Trophoblast cell (in vitro differentiated cells and primary cell): ENCODE measurements at regions not wholly inside any gene's neighbourhood (a gene's known extent, or its start where the extent isn't known, plus 50 kb on each side); places are given as distances from the start of the nearest gene placed in this dataset.

Experiments used
- DNase-seq, 2 donors: peaks; one replicate each; pipeline ENCODE4 v3.0.0-alpha.2; 2016
- H2AFZ ChIP-seq: 2 replicates; pipeline ENCODE4 v1.6.1; 2013; ENCODE audit warnings: low read length, moderate library complexity, mild to moderate bottlenecking; ENCODE audit not compliant: insufficient read depth, poor library complexity
- H2AK5ac ChIP-seq: 2 replicates; pipeline ENCODE4 v1.6.1; 2013; ENCODE audit warnings: mild to moderate bottlenecking, low read length
- H2BK120ac ChIP-seq: 2 replicates; pipeline ENCODE4 v1.6.1; 2013; ENCODE audit warnings: low read length, mild to moderate bottlenecking, moderate library complexity; ENCODE audit not compliant: insufficient read depth, poor library complexity
- H2BK12ac ChIP-seq: 2 replicates; pipeline ENCODE4 v1.6.1; 2013; ENCODE audit warnings: mild to moderate bottlenecking, low read length, moderate library complexity
- H2BK5ac ChIP-seq: 2 replicates; pipeline ENCODE4 v1.6.1; 2013; ENCODE audit warnings: low read length, low read depth, moderate library complexity, mild to moderate bottlenecking; ENCODE audit not compliant: poor library complexity
- H3K14ac ChIP-seq: 2 replicates; pipeline ENCODE4 v1.6.1; 2013; ENCODE audit warnings: mild to moderate bottlenecking, low read length
- H3K18ac ChIP-seq: 2 replicates; pipeline ENCODE4 v1.6.1; 2013; ENCODE audit warnings: mild to moderate bottlenecking, low read length
- H3K23ac ChIP-seq: 2 replicates; pipeline ENCODE4 v1.6.1; 2013; ENCODE audit warnings: low read length
- H3K27ac ChIP-seq: 2 replicates; pipeline ENCODE4 v1.5.1; 2013; ENCODE audit warnings: low read depth, mild to moderate bottlenecking, inconsistent platforms, low read length, moderate library complexity
- H3K27me3 ChIP-seq: 2 replicates; pipeline ENCODE4 v1.6.1; 2013; ENCODE audit warnings: inconsistent platforms, mild to moderate bottlenecking, low read length, moderate library complexity; ENCODE audit not compliant: insufficient read depth
- H3K36me3 ChIP-seq, 2 experiments: 1 replicate in 1 of 2; 2 replicates in 1 of 2; pipeline ENCODE4 v1.6.1; 2013; ENCODE audit warnings: low read length in 2 of 2, mild to moderate bottlenecking in 2 of 2, moderate library complexity in 1 of 2; ENCODE audit not compliant: insufficient read depth in 2 of 2, control insufficient read depth in 1 of 2
- H3K4ac ChIP-seq: 2 replicates; pipeline ENCODE4 v1.6.1; 2013; ENCODE audit warnings: low read depth, mild to moderate bottlenecking, low read length, moderate library complexity
- H3K4me1 ChIP-seq, 2 experiments: 1 replicate in 1 of 2; 2 replicates in 1 of 2; pipeline ENCODE4 v1.6.1; 2013; ENCODE audit warnings: low read length in 2 of 2, mild to moderate bottlenecking in 2 of 2, moderate library complexity in 1 of 2; ENCODE audit not compliant: insufficient read depth in 2 of 2, control insufficient read depth in 1 of 2
- H3K4me2 ChIP-seq: 2 replicates; pipeline ENCODE4 v1.6.1; 2013; ENCODE audit warnings: inconsistent platforms, mild to moderate bottlenecking, low read length, moderate library complexity
- H3K4me3 ChIP-seq: 2 replicates; pipeline ENCODE4 v1.5.1; 2013; ENCODE audit warnings: mild to moderate bottlenecking, low read depth, low read length, inconsistent platforms
- H3K79me1 ChIP-seq: one replicate; pipeline ENCODE4 v1.6.1; 2013; ENCODE audit warnings: low read length
- H3K79me2 ChIP-seq: 2 replicates; pipeline ENCODE4 v1.6.1; 2013; ENCODE audit warnings: low read length, mild to moderate bottlenecking; ENCODE audit not compliant: control insufficient read depth, insufficient read depth, poor library complexity
- H3K9ac ChIP-seq: 2 replicates; pipeline ENCODE4 v1.6.1; 2013; ENCODE audit warnings: mild to moderate bottlenecking, low read length
- H3K9me3 ChIP-seq: 2 replicates; pipeline ENCODE4 v1.6.1; 2013; ENCODE audit warnings: low read depth, mild to moderate bottlenecking, control low read depth, inconsistent platforms, low read length; ENCODE audit not compliant: insufficient read depth
- H4K12ac ChIP-seq: 2 replicates; pipeline ENCODE4 v1.6.1; 2013; ENCODE audit warnings: low read depth, mild to moderate bottlenecking, low read length, moderate library complexity
- H4K8ac ChIP-seq: 2 replicates; pipeline ENCODE4 v1.6.1; 2013; ENCODE audit warnings: low read depth, mild to moderate bottlenecking, low read length, moderate library complexity
- H4K91ac ChIP-seq: one replicate; pipeline ENCODE4 v1.6.1; 2013; ENCODE audit warnings: low read depth, mild to moderate bottlenecking, low read length, moderate library complexity
- WGBS: extraction: QIAGEN DNeasy Blood & Tissue Kit; methylation state at CpG from one replicate; pipeline ENCODE4 v1.1.7; 2013; ENCODE audit warnings: missing lambda C conversion rate; ENCODE audit not compliant: insufficient read length, insufficient coverage; ENCODE audit errors: extremely low coverage; 5-methylcytosine and 5-hydroxymethylcytosine counted together

DNA sequence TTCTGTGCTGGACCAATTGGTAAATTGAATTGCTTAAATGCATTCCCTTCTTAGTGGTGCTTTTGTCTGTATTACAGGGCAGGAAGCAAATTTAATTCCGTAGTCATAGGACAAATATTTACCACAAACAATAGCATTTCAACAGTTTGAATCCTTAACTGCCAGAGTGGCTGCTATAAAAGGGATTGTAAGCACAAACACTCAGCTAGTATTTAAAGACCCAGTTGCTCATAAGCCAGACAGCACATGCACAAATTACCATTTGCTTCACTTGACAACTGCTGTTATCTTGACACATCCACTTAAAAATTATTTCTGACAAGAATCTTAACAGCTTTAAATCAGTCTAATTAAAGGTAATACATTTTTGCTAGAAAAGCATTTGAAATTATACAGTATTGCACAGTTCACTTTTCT, 490.2 kb upstream of the ADAMTS9 start:
- H2AFZ ChIP-seq: no peak overlapping the region
- no peak overlapping the region for H3K14ac ChIP-seq
- no peak overlapping the region for H3K27ac ChIP-seq
- H2BK120ac ChIP-seq: no peak overlapping the region
- no peaks in the 10 kb centered on the region for H3K36me3 ChIP-seq
- H3K4me1 ChIP-seq: peaks cover 0 to 4% of the 10 kb centered on the region in 2 experiments
- H4K8ac ChIP-seq: no peak overlapping the region
- no peak overlapping the region for H3K4me3 ChIP-seq
- no peak overlapping the region for H3K4ac ChIP-seq
- no peaks in the 10 kb centered on the region for H3K27me3 ChIP-seq
- no CpG with 5 or more reads among the region's 1 CpG for WGBS
- no peak overlapping the region for H4K91ac ChIP-seq
- H3K9me3 ChIP-seq: no peaks in the 10 kb centered on the region
- H2BK12ac ChIP-seq: no peak overlapping the region
- DNase-seq: no peak
- no peak overlapping the region for H2AK5ac ChIP-seq
- no peak overlapping the region for H3K4me2 ChIP-seq
- no peak overlapping the region for H2BK5ac ChIP-seq
- no peaks in the 10 kb centered on the region for H3K79me2 ChIP-seq
- no peak overlapping the region for H3K23ac ChIP-seq
- H3K79me1 ChIP-seq: peaks cover 4% of the 10 kb centered on the region
- H3K18ac ChIP-seq: no peak overlapping the region
- no peak overlapping the region for H4K12ac ChIP-seq
- H3K9ac ChIP-seq: no peak overlapping the region

DNA sequence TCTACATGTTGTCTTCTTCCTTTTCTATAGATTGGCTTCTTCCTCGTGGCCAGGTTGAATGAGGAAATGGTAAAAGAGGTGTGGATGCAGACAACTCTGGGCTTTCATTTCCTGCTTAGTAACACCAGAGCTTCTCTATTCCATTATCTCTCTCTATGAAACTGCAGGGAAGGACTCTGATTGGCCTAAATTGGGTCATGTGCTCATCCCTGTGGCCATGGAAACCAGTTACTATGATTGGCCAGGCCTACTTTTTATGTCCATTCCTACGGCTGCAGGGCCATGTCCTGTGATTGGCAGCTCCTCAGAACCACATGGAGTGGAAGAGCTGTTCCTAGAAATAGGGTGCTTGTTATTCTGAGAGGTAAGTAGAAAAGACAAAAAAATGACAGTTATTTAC, 486.9 kb upstream of the ADAMTS9 start:
- no peak overlapping the region for H3K14ac ChIP-seq
- no peaks in the 10 kb centered on the region for H3K79me2 ChIP-seq
- no peak overlapping the region for H2BK12ac ChIP-seq
- no peak overlapping the region for H3K23ac ChIP-seq
- H3K9me3 ChIP-seq: no peaks in the 10 kb centered on the region
- H3K4ac ChIP-seq: no peak overlapping the region
- no peak overlapping the region for H3K4me3 ChIP-seq
- WGBS: no CpG with 5 or more reads among the region's 2 CpGs
- H3K18ac ChIP-seq: no peak overlapping the region
- H3K36me3 ChIP-seq: no peaks in the 10 kb centered on the region
- no peak overlapping the region for H4K8ac ChIP-seq
- no peak overlapping the region for H2BK5ac ChIP-seq
- H3K27ac ChIP-seq: no peak overlapping the region
- no peaks in the 10 kb centered on the region for H3K4me1 ChIP-seq
- H4K12ac ChIP-seq: no peak overlapping the region
- no peak overlapping the region for H2BK120ac ChIP-seq
- no peak for DNase-seq
- H3K4me2 ChIP-seq: no peak overlapping the region
- H3K27me3 ChIP-seq: no peaks in the 10 kb centered on the region
- no peak overlapping the region for H3K9ac ChIP-seq
- no peak overlapping the region for H4K91ac ChIP-seq
- H2AK5ac ChIP-seq: no peak overlapping the region
- H3K79me1 ChIP-seq: no peaks in the 10 kb centered on the region
- H2AFZ ChIP-seq: no peak overlapping the region

DNA sequence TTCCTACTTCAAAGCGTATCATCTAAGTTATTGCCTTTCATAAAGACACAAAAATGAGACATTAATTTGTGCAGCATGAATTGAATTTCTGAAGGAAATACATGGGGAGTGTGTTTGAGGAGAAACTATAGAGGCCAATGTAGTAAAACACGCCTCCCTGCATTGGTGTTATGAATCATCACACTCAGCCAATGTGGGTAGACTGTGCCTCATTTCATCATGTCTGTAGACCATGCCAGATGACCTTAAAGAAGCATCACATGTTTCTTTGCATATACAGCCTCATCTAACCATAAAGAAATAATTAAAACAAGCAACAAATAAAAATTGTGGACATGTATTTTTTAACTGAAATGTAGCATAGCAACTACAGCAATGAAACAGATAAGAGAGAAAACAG, 486.0 kb upstream of the ADAMTS9 start:
- no peaks in the 10 kb centered on the region for H3K36me3 ChIP-seq
- H3K4ac ChIP-seq: no peak overlapping the region
- no peaks in the 10 kb centered on the region for H3K4me1 ChIP-seq
- no peak overlapping the region for H3K23ac ChIP-seq
- H2BK5ac ChIP-seq: no peak overlapping the region
- no peak overlapping the region for H2BK12ac ChIP-seq
- no CpG with 5 or more reads among the region's 2 CpGs for WGBS
- no peaks in the 10 kb centered on the region for H3K9me3 ChIP-seq
- no peak for DNase-seq
- no peak overlapping the region for H3K27ac ChIP-seq
- no peaks in the 10 kb centered on the region for H3K79me1 ChIP-seq
- H3K4me3 ChIP-seq: no peak overlapping the region
- no peak overlapping the region for H3K14ac ChIP-seq
- H3K18ac ChIP-seq: no peak overlapping the region
- no peaks in the 10 kb centered on the region for H3K79me2 ChIP-seq
- no peak overlapping the region for H4K12ac ChIP-seq
- no peak overlapping the region for H4K8ac ChIP-seq
- H4K91ac ChIP-seq: no peak overlapping the region
- H2AK5ac ChIP-seq: no peak overlapping the region
- H2BK120ac ChIP-seq: no peak overlapping the region
- H3K4me2 ChIP-seq: no peak overlapping the region
- H3K9ac ChIP-seq: no peak overlapping the region
- H2AFZ ChIP-seq: no peak overlapping the region
- no peaks in the 10 kb centered on the region for H3K27me3 ChIP-seq

DNA sequence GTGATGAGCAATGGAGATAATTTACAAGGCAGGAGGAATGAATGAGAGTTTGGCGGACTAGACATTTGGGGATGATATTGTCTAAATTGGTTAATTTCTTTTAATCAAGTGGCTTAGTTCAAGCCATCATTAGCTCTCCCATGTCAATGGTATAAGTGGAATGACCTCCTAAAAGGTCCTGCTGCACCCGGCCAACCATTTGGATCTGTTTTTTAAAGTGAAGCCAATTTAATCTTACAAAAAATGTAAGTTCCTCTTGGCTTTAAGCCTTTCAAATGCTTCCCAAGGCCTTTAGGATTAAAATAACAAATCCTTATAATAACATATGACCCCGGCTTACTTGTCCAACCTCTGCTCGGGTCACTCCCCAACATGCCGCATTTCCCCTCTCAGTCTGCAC, 484.4 kb upstream of the ADAMTS9 start:
- Histone ChIP-seq H3K79me2 (no peaks in the 10 kb centered on the region), H3K4me1 (no peaks in the 10 kb centered on the region), H3K18ac (no peak overlapping the region), H3K23ac (no peak overlapping the region), H3K4me2 (no peak overlapping the region), H2BK5ac (no peak overlapping the region), H3K27ac (no peak overlapping the region), H3K36me3 (no peaks in the 10 kb centered on the region), H2AFZ (no peak overlapping the region), H2BK120ac (no peak overlapping the region), H4K12ac (no peak overlapping the region), H3K14ac (no peak overlapping the region), H3K4me3 (no peak overlapping the region), H4K8ac (no peak overlapping the region), H3K27me3 (no peaks in the 10 kb centered on the region), H2BK12ac (no peak overlapping the region), H3K9ac (no peak overlapping the region), H4K91ac (no peak overlapping the region), H2AK5ac (no peak overlapping the region), H3K79me1 (no peaks in the 10 kb centered on the region), H3K9me3 (no peaks in the 10 kb centered on the region), H3K4ac (no peak overlapping the region)
- WGBS: no CpG with 5 or more reads among the region's 5 CpGs
- no peak for DNase-seq
